Skin epidermis (tissue), 12 donors: ENCODE measurements at regions not wholly inside any gene's neighbourhood (a gene's known extent, or its start where the extent isn't known, plus 50 kb on each side); places are given as distances from the start of the nearest gene placed in this dataset.

ENCODE experiments used
- H3K27ac ChIP-seq, 21 experiments: fragments of 200-600 bp; sonication (generic) in 11 of 21; one replicate each; pipeline ENCODE4 v1.5.0; 2020; ENCODE audit warnings: mild to moderate bottlenecking in 3 of 21, inconsistent platforms in 2 of 21, moderate library complexity in 2 of 21
- H3K4me3 ChIP-seq, 7 experiments: fragments of 200-600 bp; sonication (generic) in 2 of 7; one replicate each; pipeline ENCODE4 v1.5.0; 2020; ENCODE audit warnings: inconsistent platforms in 2 of 7, mild to moderate bottlenecking in 2 of 7, moderate library complexity in 1 of 7

- Histone ChIP-seq H3K27ac (peak overlapping the region in 14 of 21 experiments; percentile 5 to 91 (median 50)), H3K4me3 (no peak overlapping the region)
These were observed 145.8 kb downstream of the ZFP36L2 start for GRCh38 chr2:43080571-43081021.

- H3K27ac ChIP-seq, result peak overlapping the region in 13 of 21 experiments; percentile 10 to 53 (median 40)
- no peak overlapping the region for H3K4me3 ChIP-seq
These were observed 147.3 kb downstream of the ZFP36L2 start for GRCh38 chr2:43078781-43079755.

GRCh38 chr2:43078301-43078700 is 148.1 kb downstream of the ZFP36L2 start:
- Histone ChIP-seq H3K27ac (peak overlapping the region in 11 of 21 experiments; percentile 18 to 53 (median 40)), H3K4me3 (no peak overlapping the region)

GRCh38 chr2:43077876-43078275 is 148.5 kb downstream of the ZFP36L2 start:
- Histone ChIP-seq H3K27ac (peak overlapping the region in 8 of 21 experiments; percentile 18 to 52 (median 40)), H3K4me3 (no peak overlapping the region)

- H3K27ac ChIP-seq, result peak overlapping the region in 15 of 21 experiments; percentile 56 to 95 (median 85)
These were observed 149.7 kb downstream of the ZFP36L2 start for GRCh38 chr2:43076676-43077075.

GRCh38 chr2:43075811-43076585 is 150.4 kb downstream of the ZFP36L2 start:
- peak overlapping the region in 20 of 21 experiments; percentile 56 to 95 (median 81) for H3K27ac ChIP-seq

More at GRCh38 chr2:43076676-43077075, 149.7 kb downstream of the ZFP36L2 start:
- no peak overlapping the region for H3K4me3 ChIP-seq

GRCh38 chr2:43075054-43075593 is 151.3 kb downstream of the ZFP36L2 start:
- Histone ChIP-seq H3K4me3 (no peak overlapping the region), H3K27ac (peak overlapping the region in 20 of 21 experiments; percentile 79 to 95 (median 84))

More at GRCh38 chr2:43075811-43076585, 150.4 kb downstream of the ZFP36L2 start:
- H3K4me3 ChIP-seq, result no peak overlapping the region

- Histone ChIP-seq H3K4me3 (no peak overlapping the region), H3K27ac (peak overlapping the region; percentile 35 to 95 (median 81))
These were observed 151.8 kb downstream of the ZFP36L2 start for GRCh38 chr2:43074592-43075053.

- Histone ChIP-seq H3K4me3 (no peak overlapping the region), H3K27ac (peak overlapping the region; percentile 35 to 95 (median 81))
These were observed 152.4 kb downstream of the ZFP36L2 start for GRCh38 chr2:43074052-43074451.

GRCh38 chr2:43073401-43073825 is 153.0 kb downstream of the ZFP36L2 start:
- Histone ChIP-seq H3K4me3 (no peak overlapping the region), H3K27ac (peak overlapping the region in 20 of 21 experiments; percentile 64 to 95 (median 82))

- peak overlapping the region in 19 of 21 experiments; percentile 3 to 78 (median 60) for H3K27ac ChIP-seq
- H3K4me3 ChIP-seq, result no peak overlapping the region
These were observed 154.5 kb downstream of the ZFP36L2 start for GRCh38 chr2:43071599-43072550.

- Histone ChIP-seq H3K27ac (peak overlapping the region in 20 of 21 experiments; percentile 3 to 78 (median 52)), H3K4me3 (no peak overlapping the region)
These were observed 155.5 kb downstream of the ZFP36L2 start for GRCh38 chr2:43070676-43071502.

- H3K27ac ChIP-seq, result peak overlapping the region in 4 of 21 experiments; percentile 10 to 74 (median 19)
These were observed 156.4 kb downstream of the ZFP36L2 start for GRCh38 chr2:43070030-43070429.

GRCh38 chr2:43068631-43069517 is 157.5 kb downstream of the ZFP36L2 start:
- H3K27ac ChIP-seq, result peak overlapping the region in 1 of 21 experiments; percentile 56
- H3K4me3 ChIP-seq, result no peak overlapping the region

More at GRCh38 chr2:43070030-43070429, 156.4 kb downstream of the ZFP36L2 start:
- no peak overlapping the region for H3K4me3 ChIP-seq

- Histone ChIP-seq H3K4me3 (no peak overlapping the region), H3K27ac (peak overlapping the region in 2 of 21 experiments; percentile 41 to 56)
These were observed 158.3 kb downstream of the ZFP36L2 start for GRCh38 chr2:43068041-43068533.
